ENCODE measurements at regions not wholly inside any gene's neighbourhood (a gene's known extent, or its start where the extent isn't known, plus 50 kb on each side); places are given as distances from the start of the nearest gene placed in this dataset.

GRCh38 chr3:182215881-182216280 lies 504.2 kb downstream of the SOX2 start:
- Histone ChIP-seq H3K27ac (ENCODE audit: low read depth in 1 of 2, low read length in 2 of 2) (no peak overlapping the region), H3K9ac (ENCODE audit: low read depth in 1 of 2, low read length in 2 of 2) (no peak overlapping the region), H3K36me3 (ENCODE audit: control insufficient read depth in 4 of 4, insufficient read depth in 3 of 4, low read depth in 1 of 4, low read length in 3 of 4) (no peaks in the 10 kb centered on the region), H3K4me1 (ENCODE audit: control insufficient read depth in 4 of 4, insufficient read depth in 4 of 4, low read length in 3 of 4) (no peaks in the 10 kb centered on the region), H3K4me3 (ENCODE audit: low read depth in 1 of 3, low read length in 3 of 3) (no peak overlapping the region), H3K27me3 (ENCODE audit: control insufficient read depth in 4 of 4, insufficient read depth in 4 of 4, low read length in 3 of 4) (peaks cover 0 to 6% (median 0%) of the 10 kb centered on the region in 4 donors), H3K9me3 (ENCODE audit: control insufficient read depth in 4 of 4, low read length in 3 of 4) (peaks cover 0 to 2% (median under 1%) of the 10 kb centered on the region in 4 donors)
- no peak for TF ChIP-seq YY1 (IDR thresholded peaks at IDR 0.05)
- no peak for TF ChIP-seq JUND (IDR thresholded peaks at IDR 0.05)
- no peak for TF ChIP-seq REST (IDR thresholded peaks at IDR 0.05)
- TF ChIP-seq ATF3 (IDR thresholded peaks at IDR 0.05), result no peak
- TF ChIP-seq FOXA1 (IDR thresholded peaks at IDR 0.05), result no peak
- TF ChIP-seq HNF4A (conservative IDR thresholded peaks at IDR 0.05), result no peak
- TF ChIP-seq FOXA2 (IDR thresholded peaks at IDR 0.05), result no peak
- TF ChIP-seq RAD21 (IDR thresholded peaks at IDR 0.05), result no peak
- TF ChIP-seq ZBTB33 (IDR thresholded peaks at IDR 0.05), result no peak
- no peak for TF ChIP-seq HNF4G (IDR thresholded peaks at IDR 0.05)
- no peak for TF ChIP-seq MAX (IDR thresholded peaks at IDR 0.05)
- no peak for TF ChIP-seq GABPA (IDR thresholded peaks at IDR 0.05 in 1 of 2, conservative IDR thresholded peaks at IDR 0.05 in 1 of 2)
- no peak for TF ChIP-seq EGR1 (IDR thresholded peaks at IDR 0.05; ENCODE audit: low read depth in 2 of 2)
- no peak for DNase-seq (ENCODE audit: low spot score)

GRCh38 chr3:182216311-182216970 lies 504.7 kb downstream of the SOX2 start:
- H3K27ac ChIP-seq (ENCODE audit: low read depth in 1 of 2, low read length in 2 of 2), result no peak overlapping the region
- H3K36me3 ChIP-seq (ENCODE audit: control insufficient read depth in 4 of 4, insufficient read depth in 3 of 4, low read depth in 1 of 4, low read length in 3 of 4), result no peaks in the 10 kb centered on the region
- H3K9ac ChIP-seq (ENCODE audit: low read depth in 1 of 2, low read length in 2 of 2), result no peak overlapping the region
- peaks cover 0 to 6% (median 0%) of the 10 kb centered on the region in 4 donors for H3K27me3 ChIP-seq (ENCODE audit: control insufficient read depth in 4 of 4, insufficient read depth in 4 of 4, low read length in 3 of 4)
- H3K9me3 ChIP-seq (ENCODE audit: control insufficient read depth in 4 of 4, low read length in 3 of 4), result peaks cover 0 to 2% (median under 1%) of the 10 kb centered on the region in 4 donors
- 55% methylated on average over 4 of the region's 4 CpGs for WGBS
- no peak for DNase-seq (ENCODE audit: low spot score)
- TF ChIP-seq JUND (IDR thresholded peaks at IDR 0.05), result no peak
- H3K4me3 ChIP-seq (ENCODE audit: low read depth in 1 of 3, low read length in 3 of 3), result no peak overlapping the region
- H3K4me1 ChIP-seq (ENCODE audit: control insufficient read depth in 4 of 4, insufficient read depth in 4 of 4, low read length in 3 of 4), result no peaks in the 10 kb centered on the region
